HEK293T (cell line): ENCODE measurements at regions not wholly inside any gene's neighbourhood (a gene's known extent, or its start where the extent isn't known, plus 50 kb on each side); places are given as distances from the start of the nearest gene placed in this dataset.

Experiments
- BHLHE40 ChIP-seq: fragments of 450-650 bp; IDR thresholded peaks from 2 replicates; pipeline ENCODE4 v1.6.1; 2016; ENCODE audit warnings: mild to moderate bottlenecking, moderate library complexity, borderline replicate concordance
- SP1 ChIP-seq: fragments of 450-650 bp; IDR thresholded peaks from 2 replicates; pipeline ENCODE4 v1.6.1; 2017
- ZNF384 ChIP-seq: fragments of 450-650 bp; IDR thresholded peaks from 2 replicates; pipeline ENCODE4 v1.6.1; 2016

GRCh38 chr11:95586155-95586554, 203.4 kb downstream of the FAM76B start:
- no peak for TF ChIP-seq BHLHE40
- no peak for TF ChIP-seq SP1
- no peak for TF ChIP-seq ZNF384
